CD4-positive, alpha-beta T cell treated with Interleukin-17A for 1 hour (primary cell): ENCODE measurements at regions not wholly inside any gene's neighbourhood (a gene's known extent, or its start where the extent isn't known, plus 50 kb on each side); places are given as distances from the start of the nearest gene placed in this dataset.

Experiments used
- DNase-seq: peaks from one replicate; pipeline ENCODE4 v3.0.0-alpha.2; 2020

GRCh38 chr4:165678236-165678935 is 194.7 kb upstream of the TLL1 start:
- no peak for DNase-seq

- DNase-seq, result no peak
These were observed 194.1 kb upstream of the TLL1 start for GRCh38 chr4:165678936-165679325.

- no peak for DNase-seq
These were observed 192.2 kb upstream of the TLL1 start for GRCh38 chr4:165680821-165681220.

DNA sequence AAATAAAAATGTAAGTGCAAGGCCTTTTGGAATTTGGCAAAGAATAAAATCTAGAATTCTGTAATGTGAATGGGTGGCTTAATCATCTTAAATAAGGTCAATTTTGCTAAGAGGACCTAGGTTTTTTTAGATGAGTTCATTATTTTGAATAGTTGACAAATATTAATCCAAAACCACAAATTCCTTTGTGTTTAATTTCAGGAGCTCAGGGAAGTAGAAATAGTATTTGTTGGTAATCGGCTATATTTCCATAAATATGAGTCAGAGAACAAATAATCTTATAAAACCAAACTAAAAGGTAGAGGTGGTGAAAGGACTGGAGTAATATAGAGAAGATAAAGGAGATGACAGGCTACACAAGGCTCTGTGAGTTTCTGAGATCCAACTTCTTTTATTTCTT is 190.4 kb upstream of the TLL1 start:
- no peak for DNase-seq

DNA sequence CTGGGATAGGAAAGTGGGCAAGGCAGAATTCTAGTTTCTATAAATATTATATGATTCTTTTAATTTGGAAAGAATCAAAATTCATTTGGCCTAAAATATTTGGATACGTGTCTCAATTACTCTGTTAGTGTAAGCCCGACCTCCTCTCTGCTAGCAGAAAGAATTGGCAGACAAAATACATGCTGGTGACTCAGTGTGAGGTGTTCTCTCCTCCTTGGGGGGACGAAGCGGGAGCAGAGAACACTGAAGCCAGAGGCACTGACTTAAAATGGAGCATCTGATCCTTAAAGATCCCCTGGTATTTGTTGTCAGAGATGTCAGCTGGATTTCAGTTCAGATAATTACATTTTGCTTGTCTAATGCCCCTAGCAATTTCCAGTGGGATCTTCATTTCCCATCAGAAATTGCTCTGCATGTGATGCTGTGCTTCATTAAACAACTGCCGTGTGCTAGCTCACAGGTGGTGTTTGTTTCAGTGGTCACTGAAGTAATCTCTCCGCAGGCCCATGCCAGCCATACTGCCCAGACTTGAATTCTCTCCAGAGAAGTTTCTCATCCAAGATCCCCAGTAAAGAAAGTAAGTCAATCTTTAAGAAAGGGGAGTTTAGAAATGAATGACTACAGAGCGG is 188.7 kb upstream of the TLL1 start:
- DNase-seq, result no peak

DNA sequence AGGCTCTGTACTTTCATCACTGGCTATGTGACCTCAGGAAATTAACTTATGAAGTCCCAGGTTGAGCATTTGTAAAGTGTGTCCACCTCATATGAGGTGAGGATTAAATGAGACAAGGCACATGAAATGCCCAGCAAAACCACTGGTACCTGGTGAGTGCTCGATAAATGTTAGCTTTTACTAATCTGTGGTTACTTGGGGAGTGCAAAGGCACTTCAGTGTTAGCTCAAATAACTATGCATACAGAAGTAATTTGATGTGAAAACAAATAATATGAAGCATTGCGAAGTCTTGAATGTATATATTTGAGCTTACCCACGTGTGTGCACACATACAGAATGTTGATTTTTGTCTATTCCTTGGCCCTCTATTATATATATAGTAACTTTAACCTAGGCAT is 186.3 kb upstream of the TLL1 start:
- DNase-seq, result no peak

GRCh38 chr4:165689159-165689558 is 183.9 kb upstream of the TLL1 start:
- DNase-seq, result no peak

DNA sequence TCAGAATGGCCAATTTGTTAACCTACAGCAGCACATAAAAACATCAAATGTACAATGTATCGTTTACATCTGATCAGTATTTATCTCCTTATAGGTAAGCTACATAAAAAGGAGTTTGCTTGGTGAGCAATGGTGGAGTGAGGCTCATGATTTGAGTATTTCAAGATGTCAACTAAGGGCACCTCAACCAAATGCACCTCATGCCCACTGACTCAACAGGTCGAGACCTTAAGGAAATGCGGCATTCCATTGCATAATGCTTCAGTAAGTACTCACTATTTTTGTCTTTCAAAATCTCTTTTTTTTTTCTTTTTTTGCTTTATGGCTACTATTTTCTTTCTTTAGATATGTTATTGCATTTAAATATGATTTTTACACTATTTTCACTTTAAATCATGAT is 181.0 kb upstream of the TLL1 start:
- no peak for DNase-seq

DNA sequence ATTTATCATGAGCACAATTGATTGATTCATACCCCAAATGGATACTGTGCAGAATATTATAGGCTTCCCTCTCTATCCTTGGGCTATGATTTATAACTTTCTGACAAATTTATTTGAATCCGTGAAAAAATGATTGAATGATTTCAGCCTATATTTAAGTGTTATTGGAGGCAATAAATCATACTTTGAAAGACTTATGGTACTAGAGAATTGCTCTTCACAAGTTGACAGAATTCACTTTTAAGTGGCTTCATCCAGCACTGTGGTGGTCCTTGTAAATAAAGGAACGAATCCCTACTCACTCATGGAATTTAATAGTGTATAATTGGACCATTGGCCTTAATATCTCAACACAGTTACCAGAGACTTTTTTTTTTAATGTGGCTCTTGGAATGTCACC is 174.8 kb upstream of the TLL1 start:
- DNase-seq, result no peak

GRCh38 chr4:165699055-165699454 is 174.0 kb upstream of the TLL1 start:
- no peak for DNase-seq

DNA sequence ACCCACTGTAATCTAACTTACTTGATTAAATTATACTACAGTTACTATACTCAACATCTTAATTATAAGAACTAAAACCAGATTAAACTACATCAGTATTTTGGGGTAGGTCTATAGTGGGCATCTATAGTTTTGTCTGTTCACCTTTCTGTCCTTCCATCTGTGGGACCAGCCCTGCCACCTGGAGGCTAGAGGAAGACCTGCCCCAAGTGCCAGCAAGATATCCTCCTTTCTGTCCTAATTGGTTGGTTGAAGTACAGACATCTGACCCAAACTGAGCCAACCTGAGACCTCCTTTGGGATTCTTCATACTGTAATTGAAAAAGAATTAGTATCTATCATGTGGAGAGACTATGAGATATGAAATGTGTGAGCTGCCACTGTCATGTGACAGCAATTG is 172.2 kb upstream of the TLL1 start:
- DNase-seq, result no peak

DNA sequence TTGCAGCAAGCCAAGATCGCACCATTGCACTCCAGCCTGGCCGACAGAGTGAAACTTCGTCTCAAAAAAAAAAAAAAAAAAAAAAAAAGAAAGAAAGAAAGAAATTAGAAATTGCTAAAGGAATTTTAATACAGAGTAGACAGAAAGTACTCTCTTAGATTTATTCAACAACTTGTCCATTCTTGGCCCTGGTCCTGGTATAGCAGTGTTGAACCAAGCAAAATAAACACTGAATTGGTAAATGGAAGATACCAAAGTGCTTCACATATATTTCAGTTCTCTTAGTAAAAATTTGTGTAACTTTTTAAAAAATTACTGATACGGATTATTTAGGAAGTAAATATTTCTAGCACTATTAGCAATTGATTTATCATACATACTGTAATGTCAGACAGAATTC is 165.9 kb upstream of the TLL1 start:
- no peak for DNase-seq

DNA sequence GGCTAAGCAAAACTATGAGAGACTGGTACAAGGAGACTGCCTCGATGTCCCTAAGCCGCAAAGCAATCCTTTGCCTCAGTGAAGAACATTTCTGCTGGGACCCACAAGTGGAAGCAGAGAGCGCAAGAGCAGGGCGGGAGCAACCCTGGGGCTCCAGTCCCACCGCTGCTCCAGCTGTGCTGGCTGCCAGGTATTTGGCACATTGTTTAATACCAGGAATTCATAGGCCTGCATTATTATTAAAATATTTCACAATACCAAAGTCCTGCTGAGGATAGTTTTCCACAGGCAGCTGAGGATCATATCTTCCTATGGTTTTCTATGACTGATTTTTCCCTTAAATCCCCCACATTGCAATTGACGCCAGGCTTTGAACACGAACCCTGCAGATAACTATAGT is 163.5 kb upstream of the TLL1 start:
- no peak for DNase-seq

DNA sequence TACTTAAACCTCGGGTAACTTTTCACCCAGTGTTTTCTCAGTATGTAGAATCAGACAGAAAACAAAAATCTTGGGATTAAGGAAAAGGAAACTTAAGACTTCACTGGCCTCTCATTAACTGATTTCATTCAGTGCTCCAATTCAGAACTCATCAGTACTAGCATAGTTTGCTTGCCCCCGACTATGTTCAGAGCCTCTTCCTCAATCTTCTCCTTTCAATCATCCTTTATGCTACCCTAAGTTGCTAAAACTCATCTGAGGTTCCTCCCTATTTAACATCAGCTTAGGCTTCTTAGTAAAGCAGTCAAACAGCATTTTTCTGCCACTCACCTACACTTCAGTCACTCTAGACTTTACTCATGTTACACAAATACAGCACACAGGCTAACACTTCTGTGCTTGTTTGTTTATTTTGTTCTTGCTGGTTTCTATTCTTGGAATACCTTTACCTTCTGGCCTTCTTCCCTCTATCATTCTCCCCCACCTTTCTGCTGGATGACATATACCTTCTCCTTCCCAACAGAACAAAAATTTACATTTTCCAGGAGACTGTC is 163.0 kb upstream of the TLL1 start:
- no peak for DNase-seq

DNA sequence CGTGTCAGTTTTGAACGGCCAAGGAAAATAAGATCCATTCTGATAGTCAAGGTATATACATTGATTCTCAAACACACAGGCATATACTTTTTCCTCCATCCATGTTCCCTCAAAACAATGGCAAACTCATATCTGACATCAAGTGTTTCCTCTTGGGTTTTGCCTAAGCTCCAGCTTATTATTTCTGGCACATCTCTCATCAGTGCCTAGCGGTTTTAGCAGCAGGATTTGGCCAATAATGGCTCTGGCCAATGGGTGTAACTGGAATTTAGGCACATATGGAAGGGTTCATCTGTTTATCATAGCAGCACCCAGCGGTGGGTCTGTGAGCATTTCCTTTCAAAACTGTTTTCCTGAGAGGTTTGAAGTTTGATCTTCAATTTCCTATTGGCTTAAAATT is 161.6 kb upstream of the TLL1 start:
- DNase-seq, result no peak

DNA sequence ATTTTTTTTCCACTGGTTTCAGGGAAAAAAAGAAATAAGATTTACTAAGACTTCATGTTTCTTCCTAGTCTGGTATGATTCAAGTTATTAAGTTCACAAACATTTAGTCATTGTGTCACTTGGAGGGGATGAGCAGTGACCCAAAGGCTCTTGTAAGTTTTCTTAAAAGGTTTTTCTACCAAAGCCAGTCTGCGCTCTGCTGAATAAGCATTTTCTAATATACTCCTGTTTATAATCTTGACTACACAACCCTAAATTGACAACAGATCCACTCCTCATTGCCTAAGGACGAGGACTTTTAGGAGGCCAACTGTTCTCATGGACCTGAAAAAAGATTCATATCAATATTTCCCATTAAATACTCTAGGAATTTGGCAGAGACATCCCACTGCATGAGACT is 161.1 kb upstream of the TLL1 start:
- no peak for DNase-seq

- DNase-seq, result no peak
These were observed 158.4 kb upstream of the TLL1 start for GRCh38 chr4:165714650-165715049.

GRCh38 chr4:165715211-165715610 is 157.8 kb upstream of the TLL1 start:
- DNase-seq, result no peak

DNA sequence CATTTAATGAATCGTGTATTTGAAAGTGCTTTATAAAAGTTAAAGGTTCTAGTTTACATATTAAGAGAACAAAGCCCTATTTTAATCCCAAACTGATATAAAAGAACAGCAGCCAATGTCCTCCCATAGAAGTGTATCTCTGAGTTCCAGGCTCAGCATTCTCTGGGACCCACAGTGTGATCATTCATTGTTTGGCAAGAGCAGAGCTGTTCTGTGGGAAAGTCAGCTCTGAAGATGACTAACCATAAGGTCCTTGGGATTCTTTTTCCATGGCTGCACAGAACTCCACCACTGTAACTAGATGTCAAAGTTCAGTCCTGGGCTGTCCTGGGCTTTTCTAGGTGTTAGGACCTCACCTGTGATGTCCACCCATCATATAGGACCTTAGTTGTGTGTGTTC is 157.0 kb upstream of the TLL1 start:
- DNase-seq, result no peak

GRCh38 chr4:165716472-165716871 is 156.6 kb upstream of the TLL1 start:
- no peak for DNase-seq

- no peak for DNase-seq
These were observed 154.4 kb upstream of the TLL1 start for GRCh38 chr4:165718660-165719059.

DNA sequence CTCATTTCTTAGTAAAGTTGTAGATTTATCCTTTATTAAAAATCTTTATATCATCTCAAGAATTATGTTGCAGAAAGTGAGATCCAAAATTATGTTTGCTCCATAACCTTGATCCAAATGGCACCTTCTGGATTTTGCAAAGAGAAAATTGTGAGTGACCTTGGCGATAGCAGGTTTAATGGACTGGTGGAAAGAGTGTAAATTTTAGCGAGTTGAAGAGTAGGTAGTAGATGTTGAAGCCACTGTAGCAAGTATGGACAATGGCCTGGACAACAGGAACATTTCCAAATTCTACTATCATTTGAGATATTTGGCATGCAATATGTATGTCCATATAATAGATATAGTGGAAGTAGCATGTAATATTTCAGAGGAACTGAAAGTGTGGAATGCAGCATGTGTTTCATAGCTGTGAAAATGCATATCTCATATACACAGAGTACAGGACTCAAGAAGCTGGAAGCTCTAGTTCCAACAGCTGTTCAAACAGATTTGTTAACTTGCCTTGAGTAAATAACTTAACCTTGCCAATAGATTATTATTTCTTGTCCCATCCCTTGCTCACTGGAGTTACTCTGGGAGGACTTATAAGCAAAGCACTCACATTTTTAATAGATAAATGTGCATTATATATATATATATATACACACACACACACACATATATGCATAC is 152.5 kb upstream of the TLL1 start:
- no peak for DNase-seq

GRCh38 chr4:165721815-165722214 is 151.2 kb upstream of the TLL1 start:
- no peak for DNase-seq
